OCI-LY7 (cell line): ENCODE measurements at regions not wholly inside any gene's neighbourhood (a gene's known extent, or its start where the extent isn't known, plus 50 kb on each side); places are given as distances from the start of the nearest gene placed in this dataset.

Source experiments
- BruUV-seq: library from RNA; stranded (reverse); fragments of 400-500 nt; replicated peaks from 2 replicates; lab custom pipeline; 2021; lab: Mats Ljungman, UMichigan
- CTCF ChIA-PET: fragments of 300-600 bp; sonication (Branson Sonifier 250); formaldehyde crosslinking; loops from one replicate; lab custom pipeline; 2022; ENCODE audit warnings: antibody characterized with exemption; ENCODE audit not compliant: unreplicated experiment; lab: Charles Lee
- POLR2A ChIA-PET: fragments of 300-600 bp; sonication (Branson Sonifier 250); formaldehyde crosslinking; loops from one replicate; lab custom pipeline; 2022; ENCODE audit warnings: antibody characterized with exemption; lab: Charles Lee
- DNase-seq: peaks from one replicate; pipeline ENCODE4 v3.0.0-alpha.2; 2015; ENCODE audit warnings: low spot score
- H2AFZ ChIP-seq: fragments of 200-600 bp; sonication (generic), shearing (Covaris generic); 2 replicates; pipeline ENCODE4 v1.6.1; 2014; ENCODE audit warnings: mild to moderate bottlenecking, antibody characterized with exemption, low read length, moderate library complexity
- H3K27ac ChIP-seq: fragments of 200-600 bp; sonication (generic); 2 replicates; pipeline ENCODE4 v1.5.1; 2014; ENCODE audit warnings: mixed run types, low read depth, mild to moderate bottlenecking, moderate library complexity, low read length, inconsistent platforms; ENCODE audit not compliant: poor library complexity, severe bottlenecking
- H3K36me3 ChIP-seq: fragments of 200-600 bp; sonication (generic); 2 replicates; pipeline ENCODE4 v1.6.1; 2014; ENCODE audit warnings: mild to moderate bottlenecking, antibody characterized with exemption, low read length, moderate library complexity, mixed read lengths; ENCODE audit not compliant: insufficient read depth
- H3K4me1 ChIP-seq: fragments of 200-600 bp; sonication (generic); 2 replicates; pipeline ENCODE4 v1.5.1; 2014; ENCODE audit warnings: mild to moderate bottlenecking, low read length; ENCODE audit not compliant: insufficient read depth, poor library complexity, severe bottlenecking
- H3K4me2 ChIP-seq: fragments of 200-600 bp; sonication (generic); 2 replicates; pipeline ENCODE4 v1.6.1; 2014; ENCODE audit warnings: mild to moderate bottlenecking, low read length
- H3K4me3 ChIP-seq: fragments of 200-600 bp; sonication (generic); 2 replicates; pipeline ENCODE4 v1.5.1; 2014; ENCODE audit warnings: mild to moderate bottlenecking, low read depth, low read length; ENCODE audit not compliant: poor library complexity, severe bottlenecking
- H3K79me2 ChIP-seq: fragments of 200-600 bp; sonication (generic); 2 replicates; pipeline ENCODE4 v1.6.1; 2016; ENCODE audit warnings: low read depth, mild to moderate bottlenecking, low read length, moderate library complexity, mixed read lengths; ENCODE audit not compliant: insufficient read depth
- H3K9me2 ChIP-seq: fragments of 200-600 bp; sonication (generic); 2 replicates; pipeline ENCODE4 v1.6.1; 2016; ENCODE audit warnings: mild to moderate bottlenecking, low read length, mixed read lengths; ENCODE audit not compliant: insufficient read depth
- H3K9me3 ChIP-seq: fragments of 200-600 bp; sonication (generic); 2 replicates; pipeline ENCODE4 v1.6.1; 2014; ENCODE audit warnings: mild to moderate bottlenecking, mixed run types, low read length, mixed read lengths
- H4K20me1 ChIP-seq: fragments of 200-600 bp; sonication (generic); 2 replicates; pipeline ENCODE4 v1.6.1; 2014; ENCODE audit warnings: mild to moderate bottlenecking, antibody characterized with exemption, low read length, moderate library complexity, mixed read lengths; ENCODE audit not compliant: insufficient read depth
- EZH2phosphoT487 ChIP-seq: fragments of 200-600 bp; sonication (generic); IDR thresholded peaks from 2 replicates; pipeline ENCODE4 v1.6.1; 2018; ENCODE audit warnings: low read depth, borderline replicate concordance, mild to moderate bottlenecking, mixed run types, antibody characterized with exemption, low read length, moderate library complexity, mixed read lengths
- intact Hi-C: fragments of 100-400 bp; cut with micrococcal nuclease; formaldehyde crosslinking; loops from one replicate; pipeline ENCODE4 v1.10.0; 2022; ENCODE audit not compliant: unreplicated experiment
- TF ChIP-seq, protein P1 (sequence below): fragments of 200-600 bp; sonication (generic); conservative IDR thresholded peaks from 2 replicates; pipeline ENCODE4 v1.5.1; 2014; ENCODE audit warnings: mild to moderate bottlenecking, antibody characterized with exemption, low read length, moderate library complexity, mixed read lengths

DNA sequence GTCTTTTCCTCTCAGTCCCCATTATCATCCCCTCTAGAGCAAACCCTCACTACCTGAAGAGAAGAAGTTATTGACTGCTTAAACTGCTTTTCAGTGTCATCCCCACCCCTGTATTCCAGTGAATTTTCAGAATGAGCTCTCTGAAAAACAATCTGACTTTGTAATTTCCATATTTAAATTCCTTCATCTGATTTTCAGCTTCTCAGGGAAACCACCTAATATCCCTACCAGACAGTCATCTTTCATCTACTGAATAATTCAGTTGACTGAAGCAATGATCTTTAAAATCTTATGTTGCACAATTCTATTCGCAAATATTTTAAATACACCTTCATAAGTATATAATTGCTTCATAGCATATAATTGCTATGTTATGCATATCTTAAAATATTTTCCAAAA, 258.7 kb downstream of the HTR1B start:
- POLR2A ChIA-PET, result interaction anchor here (1.5 kb wide), 1 partner anchor 20 kb away, joined by 4 read pairs; no protein-coding TSS in a partner anchor
- H3K4me3 ChIP-seq, result no peak overlapping the region
- H3K27ac ChIP-seq, result no peak overlapping the region
- no peaks in the 10 kb centered on the region for H3K9me2 ChIP-seq
- intact Hi-C loops, result no loop called here
- H3K36me3 ChIP-seq, result no peaks in the 10 kb centered on the region
- no peak for DNase-seq
- CTCF ChIA-PET, result no interaction called here
- no peaks in the 10 kb centered on the region for H3K79me2 ChIP-seq
- no peaks in the 10 kb centered on the region for H3K4me1 ChIP-seq
- TF ChIP-seq, protein P1, sequence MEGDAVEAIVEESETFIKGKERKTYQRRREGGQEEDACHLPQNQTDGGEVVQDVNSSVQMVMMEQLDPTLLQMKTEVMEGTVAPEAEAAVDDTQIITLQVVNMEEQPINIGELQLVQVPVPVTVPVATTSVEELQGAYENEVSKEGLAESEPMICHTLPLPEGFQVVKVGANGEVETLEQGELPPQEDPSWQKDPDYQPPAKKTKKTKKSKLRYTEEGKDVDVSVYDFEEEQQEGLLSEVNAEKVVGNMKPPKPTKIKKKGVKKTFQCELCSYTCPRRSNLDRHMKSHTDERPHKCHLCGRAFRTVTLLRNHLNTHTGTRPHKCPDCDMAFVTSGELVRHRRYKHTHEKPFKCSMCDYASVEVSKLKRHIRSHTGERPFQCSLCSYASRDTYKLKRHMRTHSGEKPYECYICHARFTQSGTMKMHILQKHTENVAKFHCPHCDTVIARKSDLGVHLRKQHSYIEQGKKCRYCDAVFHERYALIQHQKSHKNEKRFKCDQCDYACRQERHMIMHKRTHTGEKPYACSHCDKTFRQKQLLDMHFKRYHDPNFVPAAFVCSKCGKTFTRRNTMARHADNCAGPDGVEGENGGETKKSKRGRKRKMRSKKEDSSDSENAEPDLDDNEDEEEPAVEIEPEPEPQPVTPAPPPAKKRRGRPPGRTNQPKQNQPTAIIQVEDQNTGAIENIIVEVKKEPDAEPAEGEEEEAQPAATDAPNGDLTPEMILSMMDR, result no peak
- no peak for TF ChIP-seq EZH2phosphoT487
- H4K20me1 ChIP-seq, result no peaks in the 10 kb centered on the region
- no peak overlapping the region for H2AFZ ChIP-seq
- H3K9me3 ChIP-seq, result no peaks in the 10 kb centered on the region
- H3K4me2 ChIP-seq, result no peak overlapping the region
- BruUV-seq, result no TSS peak

DNA sequence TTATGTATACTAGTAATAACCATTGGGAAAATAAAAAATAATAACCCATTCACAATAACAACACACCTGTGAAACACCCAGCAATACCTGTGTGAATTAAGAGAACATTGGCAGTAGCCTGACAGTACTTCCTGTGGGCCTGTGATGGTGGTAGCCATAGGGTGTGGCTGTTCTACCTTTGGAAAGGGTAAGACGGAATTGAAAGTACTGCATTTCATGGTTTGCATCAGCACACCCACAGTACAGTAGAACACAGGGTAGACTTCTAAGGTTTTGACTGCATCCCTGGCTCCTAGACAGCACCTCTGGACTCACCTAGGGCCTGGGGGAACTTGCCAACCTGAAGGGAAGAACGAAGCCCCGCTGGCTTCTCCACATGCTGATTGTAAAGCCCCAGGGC, 279.8 kb downstream of the HTR1B start:
- no peak overlapping the region for H3K4me3 ChIP-seq
- no peaks in the 10 kb centered on the region for H3K36me3 ChIP-seq
- no peak overlapping the region for H2AFZ ChIP-seq
- H3K4me2 ChIP-seq, result no peak overlapping the region
- intact Hi-C loops, result no loop called here
- H3K4me1 ChIP-seq, result no peaks in the 10 kb centered on the region
- no peaks in the 10 kb centered on the region for H3K9me2 ChIP-seq
- no peak for DNase-seq
- H3K9me3 ChIP-seq, result no peaks in the 10 kb centered on the region
- no peak for TF ChIP-seq EZH2phosphoT487
- TF ChIP-seq, protein P1, result no peak
- no peaks in the 10 kb centered on the region for H3K79me2 ChIP-seq
- CTCF ChIA-PET, result no interaction called here
- no peaks in the 10 kb centered on the region for H4K20me1 ChIP-seq
- BruUV-seq, result no TSS peak
- no peak overlapping the region for H3K27ac ChIP-seq
- POLR2A ChIA-PET, result no interaction called here

DNA sequence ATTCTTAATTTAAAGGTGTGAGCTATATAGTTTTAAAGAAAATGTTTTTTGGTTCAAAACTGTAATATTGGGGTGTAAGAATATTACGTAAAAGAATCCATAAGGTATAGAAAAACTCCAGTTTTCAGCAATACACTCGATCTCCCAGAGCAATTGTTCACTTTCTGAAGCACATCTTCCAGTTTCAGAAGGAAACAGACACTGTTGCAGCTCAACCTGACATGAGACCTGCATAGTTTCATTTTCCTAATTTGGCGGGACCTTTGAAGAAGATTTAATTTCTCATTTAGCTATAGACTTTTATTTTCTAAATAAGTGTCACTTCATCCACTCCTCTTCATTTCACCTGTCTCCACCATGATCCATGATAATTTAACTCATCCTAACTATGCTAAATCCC, 281.5 kb downstream of the HTR1B start:
- H4K20me1 ChIP-seq, result no peaks in the 10 kb centered on the region
- no peaks in the 10 kb centered on the region for H3K4me1 ChIP-seq
- H3K4me3 ChIP-seq, result no peak overlapping the region
- H2AFZ ChIP-seq, result no peak overlapping the region
- H3K36me3 ChIP-seq, result no peaks in the 10 kb centered on the region
- H3K27ac ChIP-seq, result no peak overlapping the region
- H3K9me3 ChIP-seq, result no peaks in the 10 kb centered on the region
- CTCF ChIA-PET, result no interaction called here
- DNase-seq, result no peak
- no peaks in the 10 kb centered on the region for H3K79me2 ChIP-seq
- H3K4me2 ChIP-seq, result no peak overlapping the region
- POLR2A ChIA-PET, result interaction anchor here (0.6 kb wide), 1 partner anchor 11 kb away, joined by 5 read pairs; no protein-coding TSS in a partner anchor
- BruUV-seq, result no TSS peak
- intact Hi-C loops, result no loop called here
- TF ChIP-seq, protein P1, result no peak
- no peak for TF ChIP-seq EZH2phosphoT487
- no peaks in the 10 kb centered on the region for H3K9me2 ChIP-seq
